Spleen (tissue), 11 donors: ENCODE measurements at regions not wholly inside any gene's neighbourhood (a gene's known extent, or its start where the extent isn't known, plus 50 kb on each side); places are given as distances from the start of the nearest gene placed in this dataset.

Source experiments
- DNase-seq: peaks from one replicate; pipeline ENCODE4 v3.0.0-alpha.2; 2020
- H3K27ac ChIP-seq, 8 donors: fragments of 200-600 bp; sonication (generic) in 7 of 8; 1 replicate in 4 of 8; 2 replicates in 4 of 8; pipeline versions ENCODE4 v1.5.0 to v1.8.0; 2016 to 2021; ENCODE audit warnings: inconsistent platforms in 4 of 8, mild to moderate bottlenecking in 4 of 8, moderate library complexity in 1 of 8
- H3K27me3 ChIP-seq, 7 donors: fragments of 200-600 bp; sonication (generic) in 6 of 7; replicated peaks in 1 of 7; 1 replicate in 4 of 7; 2 replicates in 3 of 7; pipeline versions ENCODE4 v1.5.0 to v1.8.0; 2016 to 2021; ENCODE audit warnings: inconsistent platforms in 3 of 7, mild to moderate bottlenecking in 1 of 7
- H3K36me3 ChIP-seq, 6 donors: fragments of 200-600 bp; sonication (generic) in 5 of 6; 1 replicate in 4 of 6; 2 replicates in 2 of 6; pipeline versions ENCODE4 v1.5.0 to v1.8.0; 2016 to 2021; ENCODE audit warnings: inconsistent platforms in 2 of 6
- H3K4me1 ChIP-seq, 6 donors: fragments of 200-600 bp; sonication (generic) in 5 of 6; 1 replicate in 3 of 6; 2 replicates in 3 of 6; pipeline versions ENCODE4 v1.5.0 to v1.8.0; 2016 to 2021; ENCODE audit warnings: inconsistent platforms in 3 of 6
- H3K4me3 ChIP-seq, 8 donors: fragments of 200-600 bp; sonication (generic) in 7 of 8; 1 replicate in 4 of 8; 2 replicates in 4 of 8; pipeline versions ENCODE4 v1.5.0 to v1.8.0; 2016 to 2021; ENCODE audit warnings: inconsistent platforms in 4 of 8, mild to moderate bottlenecking in 4 of 8, moderate library complexity in 2 of 8
- H3K9me3 ChIP-seq, 8 donors: fragments of 200-600 bp; sonication (generic) in 7 of 8; 1 replicate in 4 of 8; 2 replicates in 4 of 8; pipeline versions ENCODE4 v1.5.0 to v1.8.0; 2016 to 2021; ENCODE audit warnings: inconsistent platforms in 4 of 8
- POLR2A ChIP-seq, 3 donors: fragments of 450-650 bp; IDR thresholded peaks; one replicate each; pipeline ENCODE4 v1.5.1; 2017; ENCODE audit warnings: antibody characterized with exemption in 3 of 3, mild to moderate bottlenecking in 1 of 3
- POLR2AphosphoS5 ChIP-seq, 3 donors: sonication (generic); formaldehyde crosslinking; IDR thresholded peaks; one replicate each; pipeline ENCODE4 v1.5.1; 2017; ENCODE audit warnings: antibody characterized with exemption in 3 of 3
- WGBS, 5 donors: extraction: QIAGEN DNeasy Blood & Tissue Kit in 3 of 5; methylation state at CpG; one replicate each; pipeline versions ENCODE4 v1.1.5 to v1.1.7; 2013 to 2018; 5-methylcytosine and 5-hydroxymethylcytosine counted together
- intact Hi-C: fragments of 100-400 bp; cut with DNase I; formaldehyde crosslinking; loops from one replicate; pipeline ENCODE4 v1.15.0; 2023; ENCODE audit warnings: low total_unique reads
- TF ChIP-seq, protein P1 (sequence below), 11 experiments: fragments of 200-600 bp in 7 of 11; fragments of 450-650 bp in 4 of 11; sonication (generic) in 4 of 11; IDR thresholded peaks in 8 of 11; conservative IDR thresholded peaks in 3 of 11; 1 replicate in 7 of 11; 2 replicates in 4 of 11; pipeline versions ENCODE4 v1.4.0 to v1.8.0; 2016 to 2021; ENCODE audit warnings: antibody characterized with exemption in 11 of 11, inconsistent platforms in 4 of 11, mild to moderate bottlenecking in 1 of 11
- donor health status: healthy with polysubstance abuse.
- donor health status: DM: no; HTN: no; CAD: no; lungs with moderate emphysema.
- donor health status: DM: no; HTN: no; CAD: no.
- donor health status: Bipolar disorder and iron deficiency.
- donor health status: healthy.
- donor health status: DM: no; HTN: no; CAD: no.
- donor health status: DM: yes; HTN: yes; CAD: no.

DNA sequence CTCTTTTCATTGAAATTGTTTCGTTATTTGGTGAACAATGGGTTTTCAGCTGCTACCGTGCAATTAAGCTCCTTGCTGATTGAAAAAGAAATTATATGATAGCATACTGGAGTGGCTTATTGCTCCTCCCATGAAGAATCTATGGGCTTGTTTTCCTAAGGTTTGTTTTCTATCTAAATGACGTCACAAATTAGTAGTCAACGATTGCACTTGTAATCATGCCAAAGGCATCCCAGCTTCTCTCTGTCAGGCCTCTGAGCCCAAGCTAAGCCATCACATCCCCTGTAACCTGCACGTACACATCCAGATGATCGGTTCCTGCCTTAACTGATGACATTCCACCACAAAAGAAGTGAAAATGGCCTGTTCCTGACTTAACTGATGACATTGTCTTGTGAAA, 388.0 kb upstream of the LMCD1 start:
- H3K4me1 ChIP-seq: peaks cover 0 to 14% (median 6%) of the 10 kb centered on the region in 6 donors
- H3K9me3 ChIP-seq: peaks cover 0 to 7% (median 0%) of the 10 kb centered on the region in 8 donors
- no peak overlapping the region for H3K4me3 ChIP-seq
- WGBS, 5 donors: 77 to 87% (median 83%) methylated on average over 6 of the region's 6 CpGs
- no peaks in the 10 kb centered on the region for H3K27me3 ChIP-seq
- no peaks in the 10 kb centered on the region for H3K36me3 ChIP-seq
- intact Hi-C loops: no loop called here
- DNase-seq: no peak
- H3K27ac ChIP-seq: no peak overlapping the region
- TF ChIP-seq, protein P1, sequence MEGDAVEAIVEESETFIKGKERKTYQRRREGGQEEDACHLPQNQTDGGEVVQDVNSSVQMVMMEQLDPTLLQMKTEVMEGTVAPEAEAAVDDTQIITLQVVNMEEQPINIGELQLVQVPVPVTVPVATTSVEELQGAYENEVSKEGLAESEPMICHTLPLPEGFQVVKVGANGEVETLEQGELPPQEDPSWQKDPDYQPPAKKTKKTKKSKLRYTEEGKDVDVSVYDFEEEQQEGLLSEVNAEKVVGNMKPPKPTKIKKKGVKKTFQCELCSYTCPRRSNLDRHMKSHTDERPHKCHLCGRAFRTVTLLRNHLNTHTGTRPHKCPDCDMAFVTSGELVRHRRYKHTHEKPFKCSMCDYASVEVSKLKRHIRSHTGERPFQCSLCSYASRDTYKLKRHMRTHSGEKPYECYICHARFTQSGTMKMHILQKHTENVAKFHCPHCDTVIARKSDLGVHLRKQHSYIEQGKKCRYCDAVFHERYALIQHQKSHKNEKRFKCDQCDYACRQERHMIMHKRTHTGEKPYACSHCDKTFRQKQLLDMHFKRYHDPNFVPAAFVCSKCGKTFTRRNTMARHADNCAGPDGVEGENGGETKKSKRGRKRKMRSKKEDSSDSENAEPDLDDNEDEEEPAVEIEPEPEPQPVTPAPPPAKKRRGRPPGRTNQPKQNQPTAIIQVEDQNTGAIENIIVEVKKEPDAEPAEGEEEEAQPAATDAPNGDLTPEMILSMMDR (IDR thresholded peaks at IDR 0.05 in 8 of 11, conservative IDR thresholded peaks at IDR 0.05 in 3 of 11): no peak
- no peak for TF ChIP-seq POLR2A (IDR thresholded peaks at IDR 0.05)
- TF ChIP-seq POLR2AphosphoS5 (IDR thresholded peaks at IDR 0.05): no peak

DNA sequence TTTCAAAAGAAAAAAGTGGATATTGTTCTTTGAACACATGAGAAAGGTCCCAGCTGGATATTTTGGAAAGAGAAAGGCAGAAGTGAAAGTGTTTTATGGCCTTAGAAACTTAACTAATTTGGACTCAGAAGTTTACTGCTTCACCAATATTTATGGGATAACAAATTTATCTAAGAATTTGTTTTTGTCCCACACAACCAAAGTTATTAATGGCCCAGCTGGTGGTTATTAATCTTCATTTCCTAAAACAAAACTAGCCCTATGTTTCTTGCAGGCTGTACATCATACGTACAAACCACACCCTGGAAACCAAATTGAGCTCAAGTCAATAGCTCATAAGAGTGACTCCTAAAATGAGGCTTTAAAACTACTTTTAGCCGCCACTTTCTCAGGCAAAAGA, 372.9 kb upstream of the LMCD1 start:
- intact Hi-C loops: no loop called here
- no peaks in the 10 kb centered on the region for H3K36me3 ChIP-seq
- H3K27me3 ChIP-seq: no peaks in the 10 kb centered on the region
- 33 to 41% (median 40%) methylated on average over 2 of the region's 2 CpGs for WGBS, 5 donors
- no peak overlapping the region for H3K27ac ChIP-seq
- no peak for DNase-seq
- H3K4me1 ChIP-seq: no peaks in the 10 kb centered on the region
- H3K9me3 ChIP-seq: peaks cover 0 to 10% (median 6%) of the 10 kb centered on the region in 8 donors
- TF ChIP-seq POLR2A (IDR thresholded peaks at IDR 0.05): no peak
- TF ChIP-seq POLR2AphosphoS5 (IDR thresholded peaks at IDR 0.05): no peak
- TF ChIP-seq, protein P1 (IDR thresholded peaks at IDR 0.05 in 8 of 11, conservative IDR thresholded peaks at IDR 0.05 in 3 of 11): no peak
- H3K4me3 ChIP-seq: no peak overlapping the region

DNA sequence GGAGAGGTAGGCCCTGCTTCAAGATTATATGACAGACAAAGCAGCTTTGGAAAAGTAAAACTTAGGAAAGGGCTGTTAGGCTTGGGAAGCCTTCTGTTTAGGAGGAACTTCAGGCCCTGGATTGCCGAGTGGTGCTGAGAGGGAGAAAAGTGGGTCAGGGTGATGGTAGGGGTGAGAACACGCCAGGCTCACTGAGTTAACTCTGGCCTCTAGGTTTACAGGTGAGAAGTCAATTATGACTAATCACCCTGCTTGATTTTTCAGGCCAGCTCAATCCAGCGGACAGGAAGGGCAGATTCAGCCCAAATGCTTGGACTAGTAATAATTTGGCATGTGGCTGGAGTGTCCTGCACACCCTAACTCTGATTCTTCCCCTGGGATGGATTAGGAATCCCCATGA, 365.1 kb upstream of the LMCD1 start:
- Histone ChIP-seq H3K36me3 (no peaks in the 10 kb centered on the region), H3K4me3 (no peak overlapping the region), H3K27me3 (no peaks in the 10 kb centered on the region), H3K4me1 (no peaks in the 10 kb centered on the region), H3K27ac (no peak overlapping the region), H3K9me3 (peaks cover 0 to 6% (median 3%) of the 10 kb centered on the region in 8 donors)
- TF ChIP-seq, protein P1 (IDR thresholded peaks at IDR 0.05 in 8 of 11, conservative IDR thresholded peaks at IDR 0.05 in 3 of 11): no peak
- no peak for TF ChIP-seq POLR2AphosphoS5 (IDR thresholded peaks at IDR 0.05)
- TF ChIP-seq POLR2A (IDR thresholded peaks at IDR 0.05): no peak
- intact Hi-C loops: no loop called here
- 58 to 82% (median 75%) methylated on average over 3 of the region's 3 CpGs for WGBS, 5 donors
- no peak for DNase-seq

DNA sequence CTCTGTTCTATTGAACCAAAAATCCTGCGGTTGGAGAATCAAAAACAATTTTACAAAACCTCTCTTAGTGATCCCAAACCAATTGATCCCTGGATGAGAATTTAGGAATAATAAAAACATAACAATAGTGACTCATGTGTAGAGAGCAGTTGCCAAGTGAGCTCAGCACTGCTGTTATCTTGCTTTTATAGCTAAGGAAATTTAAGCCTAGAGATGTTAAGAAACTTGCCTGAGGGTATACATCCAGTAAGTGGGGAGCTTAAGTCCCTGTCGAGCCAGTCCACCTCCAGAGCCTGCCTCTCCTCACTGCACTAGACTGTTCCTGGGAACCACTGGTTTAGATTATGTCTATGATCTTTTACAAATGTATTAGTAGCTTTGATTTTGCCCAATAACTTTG, 358.4 kb upstream of the LMCD1 start:
- no peak for DNase-seq
- H3K9me3 ChIP-seq: no peaks in the 10 kb centered on the region
- H3K4me3 ChIP-seq: no peak overlapping the region
- 61 to 84% (median 67%) methylated on average over 2 of the region's 2 CpGs for WGBS, 5 donors
- H3K4me1 ChIP-seq: no peaks in the 10 kb centered on the region
- H3K27me3 ChIP-seq: no peaks in the 10 kb centered on the region
- H3K36me3 ChIP-seq: no peaks in the 10 kb centered on the region
- no peak overlapping the region for H3K27ac ChIP-seq
- TF ChIP-seq, protein P1 (IDR thresholded peaks at IDR 0.05 in 8 of 11, conservative IDR thresholded peaks at IDR 0.05 in 3 of 11): no peak
- no peak for TF ChIP-seq POLR2A (IDR thresholded peaks at IDR 0.05)
- no peak for TF ChIP-seq POLR2AphosphoS5 (IDR thresholded peaks at IDR 0.05)
- intact Hi-C loops: no loop called here
